Right lobe of liver (tissue), 4 donors: ENCODE measurements at regions not wholly inside any gene's neighbourhood (a gene's known extent, or its start where the extent isn't known, plus 50 kb on each side); places are given as distances from the start of the nearest gene placed in this dataset.

Source experiments
- CTCF ChIP-seq, 4 donors: fragments of 200-600 bp in 3 of 4; fragments of 450-650 bp in 1 of 4; IDR thresholded peaks; one replicate each; pipeline versions ENCODE4 v1.5.1 to v1.8.0; 2016 to 2022; ENCODE audit warnings: antibody characterized with exemption in 4 of 4, mild to moderate bottlenecking in 2 of 4
- POLR2A ChIP-seq: fragments of 450-650 bp; IDR thresholded peaks from one replicate; pipeline ENCODE4 v1.6.1; 2017; ENCODE audit warnings: antibody characterized with exemption, mild to moderate bottlenecking
- donor health status: DM: no; HTN: no; CAD: no.
- donor health status: DM: no; HTN: no; CAD: no.
- donor health status: DM: no; HTN: yes; CAD: no.

GRCh38 chr7:3246127-3246526 lies 54.9 kb upstream of the SDK1 start:
- no peak for TF ChIP-seq CTCF (IDR thresholded peaks at IDR 0.05)
- TF ChIP-seq POLR2A: no peak
